Ovary (tissue), 7 donors: ENCODE measurements at regions not wholly inside any gene's neighbourhood (a gene's known extent, or its start where the extent isn't known, plus 50 kb on each side); places are given as distances from the start of the nearest gene placed in this dataset.

ENCODE experiments used
- DNase-seq, 5 donors: peaks; one replicate each; pipeline ENCODE4 v3.0.0-alpha.2; 2019 to 2020
- H3K27ac ChIP-seq, 2 donors: fragments of 200-600 bp; one replicate each; pipeline versions ENCODE4 v1.5.1 to v1.8.0; 2019 to 2022
- H3K27me3 ChIP-seq: fragments of 200-600 bp; one replicate; pipeline ENCODE4 v1.8.0; 2022
- H3K36me3 ChIP-seq: fragments of 200-600 bp; sonication (generic); one replicate; pipeline ENCODE4 v1.5.1; 2019
- H3K4me1 ChIP-seq: one replicate; pipeline ENCODE4 v1.8.1; 2013; ENCODE audit warnings: mild to moderate bottlenecking, moderate library complexity; ENCODE audit not compliant: insufficient read depth
- H3K4me3 ChIP-seq: fragments of 200-600 bp; sonication (generic); one replicate; pipeline ENCODE4 v1.5.1; 2017
- H3K9me3 ChIP-seq, 2 donors: fragments of 200-600 bp in 1 of 2; sonication (generic) in 1 of 2; one replicate each; pipeline versions ENCODE4 v1.5.1 to v1.8.1; 2013 to 2019; ENCODE audit warnings: mild to moderate bottlenecking in 1 of 2, moderate library complexity in 1 of 2
- EP300 ChIP-seq: sonication (generic); formaldehyde crosslinking; IDR thresholded peaks from one replicate; pipeline ENCODE4 v1.6.1; 2017; ENCODE audit warnings: antibody characterized with exemption
- POLR2A ChIP-seq: fragments of 450-650 bp; IDR thresholded peaks from one replicate; pipeline ENCODE4 v1.6.1; 2017; ENCODE audit warnings: antibody characterized with exemption, mild to moderate bottlenecking, moderate library complexity
- WGBS, 3 donors: extraction: QIAGEN DNeasy Blood & Tissue Kit in 1 of 3; methylation state at CpG; one replicate each; pipeline versions ENCODE4 v1.1.5 to v1.1.7; 2013 to 2017; 5-methylcytosine and 5-hydroxymethylcytosine counted together
- intact Hi-C, 4 donors: fragments of 100-400 bp; cut with DNase I; formaldehyde crosslinking; loops; one replicate each; pipeline versions ENCODE4 v1.11.0 to v1.15.1; 2022 to 2023
- TF ChIP-seq, protein P1 (sequence below), 3 donors: fragments of 450-650 bp in 2 of 3; fragments of 200-600 bp in 1 of 3; IDR thresholded peaks; one replicate each; pipeline versions ENCODE4 v1.5.1 to v1.8.0; 2016 to 2022; ENCODE audit warnings: antibody characterized with exemption in 3 of 3, mild to moderate bottlenecking in 1 of 3
- donor health status: DM: no; HTN: no; CAD: no; lungs with moderate emphysema.
- donor health status: DM: no; HTN: no; CAD: no.
- donor health status: Bipolar disorder and iron deficiency.
- donor health status: DM: no; HTN: no; CAD: no.
- donor health status: DM: yes; HTN: yes; CAD: no.

DNA sequence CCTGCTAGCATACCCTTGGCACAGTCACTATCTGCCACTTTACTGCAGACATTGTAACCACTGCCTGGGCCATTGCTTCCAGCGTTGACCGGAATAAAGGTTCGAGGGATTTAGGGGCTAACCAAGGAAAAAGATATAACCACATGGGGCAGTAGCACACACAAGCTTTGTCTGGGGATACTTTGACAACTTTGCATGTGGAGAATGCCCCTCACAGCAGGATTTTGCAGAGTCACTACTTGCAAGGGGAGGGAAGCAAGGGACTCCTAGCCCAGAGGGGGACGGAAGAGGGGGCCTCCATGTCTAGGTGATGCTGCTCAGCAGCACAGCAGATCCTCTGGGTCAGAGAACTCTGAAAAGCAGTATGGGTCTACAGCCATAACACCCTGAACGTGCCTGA is 138.7 kb downstream of the SPP2 start:
- H3K27ac ChIP-seq = no peak overlapping the region
- no peak for DNase-seq
- TF ChIP-seq, protein P1, sequence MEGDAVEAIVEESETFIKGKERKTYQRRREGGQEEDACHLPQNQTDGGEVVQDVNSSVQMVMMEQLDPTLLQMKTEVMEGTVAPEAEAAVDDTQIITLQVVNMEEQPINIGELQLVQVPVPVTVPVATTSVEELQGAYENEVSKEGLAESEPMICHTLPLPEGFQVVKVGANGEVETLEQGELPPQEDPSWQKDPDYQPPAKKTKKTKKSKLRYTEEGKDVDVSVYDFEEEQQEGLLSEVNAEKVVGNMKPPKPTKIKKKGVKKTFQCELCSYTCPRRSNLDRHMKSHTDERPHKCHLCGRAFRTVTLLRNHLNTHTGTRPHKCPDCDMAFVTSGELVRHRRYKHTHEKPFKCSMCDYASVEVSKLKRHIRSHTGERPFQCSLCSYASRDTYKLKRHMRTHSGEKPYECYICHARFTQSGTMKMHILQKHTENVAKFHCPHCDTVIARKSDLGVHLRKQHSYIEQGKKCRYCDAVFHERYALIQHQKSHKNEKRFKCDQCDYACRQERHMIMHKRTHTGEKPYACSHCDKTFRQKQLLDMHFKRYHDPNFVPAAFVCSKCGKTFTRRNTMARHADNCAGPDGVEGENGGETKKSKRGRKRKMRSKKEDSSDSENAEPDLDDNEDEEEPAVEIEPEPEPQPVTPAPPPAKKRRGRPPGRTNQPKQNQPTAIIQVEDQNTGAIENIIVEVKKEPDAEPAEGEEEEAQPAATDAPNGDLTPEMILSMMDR (IDR thresholded peaks at IDR 0.05) = no peak
- TF ChIP-seq EP300 (no peak), POLR2A (no peak)
- no peak overlapping the region for H3K4me3 ChIP-seq
- WGBS, 3 donors = 77 to 84% (median 83%) methylated on average over 5 of the region's 5 CpGs
- intact Hi-C loops = no loop called here
- H3K36me3 ChIP-seq = no peaks in the 10 kb centered on the region
- no peaks in the 10 kb centered on the region for H3K27me3 ChIP-seq
- H3K4me1 ChIP-seq = no peaks in the 10 kb centered on the region
- no peaks in the 10 kb centered on the region for H3K9me3 ChIP-seq

DNA sequence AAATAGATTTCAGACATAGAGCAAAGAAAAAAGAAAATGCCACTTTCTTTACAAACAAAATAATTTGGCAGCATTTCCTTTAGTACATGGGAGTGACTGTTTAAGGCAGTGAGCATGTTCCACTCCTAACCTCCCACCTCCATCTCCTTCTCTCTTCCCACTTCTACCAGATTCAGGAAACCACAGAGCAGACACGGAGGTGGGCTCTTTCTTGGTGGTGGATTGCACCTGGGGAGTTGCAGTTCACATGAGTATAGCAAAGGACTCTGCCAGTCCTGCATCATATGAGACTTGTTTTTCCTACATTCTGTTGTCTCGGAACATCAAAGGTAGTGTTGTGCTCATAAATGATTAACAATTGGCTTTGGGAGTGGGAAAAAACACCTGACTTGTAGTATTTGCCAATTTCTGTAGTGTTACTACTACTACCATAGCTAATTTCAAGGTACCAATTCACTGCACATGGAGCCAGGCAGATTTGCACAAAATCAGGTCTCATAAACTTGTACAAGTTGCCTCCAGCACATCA is 137.2 kb downstream of the SPP2 start:
- intact Hi-C loops = no loop called here
- Histone ChIP-seq H3K27me3 (no peaks in the 10 kb centered on the region), H3K36me3 (no peaks in the 10 kb centered on the region), H3K9me3 (no peaks in the 10 kb centered on the region), H3K27ac (no peak overlapping the region), H3K4me3 (no peak overlapping the region), H3K4me1 (no peaks in the 10 kb centered on the region)
- DNase-seq = no peak
- TF ChIP-seq, protein P1 (IDR thresholded peaks at IDR 0.05) = no peak
- TF ChIP-seq POLR2A (no peak), EP300 (no peak)
- 55 to 69% (median 64%) methylated on average over 2 of the region's 2 CpGs for WGBS, 3 donors

DNA sequence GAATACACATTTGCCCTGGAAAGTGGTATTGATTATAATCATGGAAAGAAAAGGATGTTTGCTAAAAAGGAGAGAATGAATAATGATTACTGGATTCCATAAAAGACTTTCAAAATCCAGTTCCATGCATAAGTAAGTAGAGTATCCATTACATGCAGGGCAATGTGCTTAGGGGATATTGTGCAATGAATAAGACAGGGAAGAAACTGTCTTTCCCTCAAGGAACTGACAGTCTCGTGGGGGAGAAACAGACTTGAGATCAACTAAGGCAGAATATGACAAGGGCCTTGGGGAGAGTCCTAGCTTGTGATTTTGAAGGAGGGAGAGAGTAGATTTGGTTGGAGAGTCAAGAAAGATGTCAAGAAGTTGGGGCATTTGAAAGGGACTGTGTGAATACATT is 130.6 kb downstream of the SPP2 start:
- H3K36me3 ChIP-seq = no peaks in the 10 kb centered on the region
- no peaks in the 10 kb centered on the region for H3K4me1 ChIP-seq
- TF ChIP-seq, protein P1 (IDR thresholded peaks at IDR 0.05) = no peak
- TF ChIP-seq EP300 = no peak
- H3K27ac ChIP-seq = no peak overlapping the region
- H3K4me3 ChIP-seq = no peak overlapping the region
- no peaks in the 10 kb centered on the region for H3K9me3 ChIP-seq
- no peak for DNase-seq
- no peaks in the 10 kb centered on the region for H3K27me3 ChIP-seq
- intact Hi-C loops = no loop called here
- 54 to 57% (median 55%) methylated on average over 1 of the region's 1 CpG for WGBS, 3 donors

DNA sequence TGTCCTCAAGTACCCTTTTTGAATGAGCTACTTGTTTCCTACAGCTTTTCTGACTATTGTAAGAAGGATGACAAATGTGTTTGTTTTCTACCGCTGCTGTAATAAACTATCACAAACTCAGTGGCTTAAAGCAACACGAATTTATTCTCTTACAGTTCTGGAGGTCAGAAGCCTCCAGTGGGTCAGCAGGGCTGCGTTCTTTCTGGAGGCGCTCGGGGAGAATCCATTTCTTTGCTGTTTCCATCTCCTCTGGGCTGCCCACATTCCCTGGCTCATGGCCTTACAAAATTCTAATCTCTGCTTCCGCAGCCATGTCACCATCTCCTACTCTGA is 128.5 kb downstream of the SPP2 start:
- H3K4me3 ChIP-seq = no peak overlapping the region
- no peaks in the 10 kb centered on the region for H3K9me3 ChIP-seq
- WGBS, 3 donors = 70 to 80% (median 76%) methylated on average over 6 of the region's 6 CpGs
- no peaks in the 10 kb centered on the region for H3K27me3 ChIP-seq
- H3K36me3 ChIP-seq = no peaks in the 10 kb centered on the region
- TF ChIP-seq, protein P1 (IDR thresholded peaks at IDR 0.05) = no peak
- no peak for TF ChIP-seq EP300
- no peak for TF ChIP-seq POLR2A
- DNase-seq = no peak
- no peak overlapping the region for H3K27ac ChIP-seq
- intact Hi-C loops = no loop called here
- H3K4me1 ChIP-seq = no peaks in the 10 kb centered on the region
